HG02642 (cell line): ENCODE measurements at regions not wholly inside any gene's neighbourhood (a gene's known extent, or its start where the extent isn't known, plus 50 kb on each side); places are given as distances from the start of the nearest gene placed in this dataset.
"Not testable (repeated sequence)": the region's sequence is repeated elsewhere in the genome, so short reads cannot be mapped to it uniquely, and the experiment has no call there.

ENCODE experiments used
- ATAC-seq: cut with Tn5 transposase; IDR thresholded peaks from one replicate; pipeline ENCODE4 v1.9.1; 2021; ENCODE audit warnings: mild to moderate bottlenecking; ENCODE audit not compliant: unreplicated experiment, poor library complexity

DNA sequence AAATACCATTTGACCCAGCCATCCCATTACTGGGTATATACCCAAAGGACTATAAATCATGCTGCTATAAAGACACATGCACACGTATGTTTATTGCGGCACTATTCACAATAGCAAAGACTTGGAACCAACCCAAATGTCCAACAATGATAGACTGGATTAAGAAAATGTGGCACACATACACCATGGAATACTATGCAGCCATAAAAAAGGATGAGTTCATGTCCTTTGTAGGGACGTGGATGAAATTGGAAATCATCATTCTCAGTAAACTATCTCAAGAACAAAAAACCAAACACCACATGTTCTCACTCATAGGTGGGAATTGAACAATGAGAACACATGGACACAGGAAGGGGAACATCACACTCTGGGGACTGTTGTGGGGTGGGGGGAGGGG is 142.1 kb upstream of the BEND6 start:
- ATAC-seq = not testable (repeated sequence)

DNA sequence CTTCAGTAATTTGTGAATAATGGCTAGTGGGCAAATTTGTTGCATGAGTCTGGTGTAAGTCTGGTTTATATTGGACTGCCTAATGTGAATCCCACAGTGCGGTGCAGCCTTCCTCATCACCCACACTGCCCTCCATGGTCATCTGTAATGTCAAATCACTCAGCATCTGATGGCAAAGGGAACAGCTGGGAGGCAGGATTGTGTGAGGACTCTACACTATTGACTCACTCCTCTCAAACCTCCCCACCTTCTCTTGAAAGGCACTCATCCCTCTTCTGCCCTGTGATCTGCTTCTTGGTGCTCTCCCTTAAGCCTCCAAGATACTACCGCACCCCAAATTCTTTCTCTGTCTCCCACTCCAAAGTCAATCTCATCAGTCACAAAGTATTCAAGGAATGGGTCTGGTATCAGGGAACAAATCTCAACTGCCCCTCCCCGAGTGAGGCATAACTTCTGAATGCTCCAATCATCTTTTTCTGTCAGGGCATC is 146.0 kb upstream of the BEND6 start:
- no peak for ATAC-seq

DNA sequence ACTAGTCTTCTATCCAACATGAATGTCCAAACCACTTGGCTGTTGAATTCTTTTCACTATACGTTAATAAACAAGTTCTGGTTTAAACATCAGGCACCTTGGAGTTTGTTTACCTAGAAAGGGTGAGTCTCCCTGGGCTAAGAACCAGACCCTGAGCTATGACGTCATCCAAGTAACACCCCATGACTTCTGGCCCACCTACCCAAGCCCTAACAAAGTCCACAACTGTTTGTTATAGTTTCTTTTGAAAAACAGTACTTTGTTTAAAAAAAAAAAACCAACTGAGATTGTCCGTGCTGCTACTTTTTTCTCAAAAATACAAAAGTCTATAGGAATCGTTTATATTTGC is 146.9 kb upstream of the BEND6 start:
- ATAC-seq = no peak

DNA sequence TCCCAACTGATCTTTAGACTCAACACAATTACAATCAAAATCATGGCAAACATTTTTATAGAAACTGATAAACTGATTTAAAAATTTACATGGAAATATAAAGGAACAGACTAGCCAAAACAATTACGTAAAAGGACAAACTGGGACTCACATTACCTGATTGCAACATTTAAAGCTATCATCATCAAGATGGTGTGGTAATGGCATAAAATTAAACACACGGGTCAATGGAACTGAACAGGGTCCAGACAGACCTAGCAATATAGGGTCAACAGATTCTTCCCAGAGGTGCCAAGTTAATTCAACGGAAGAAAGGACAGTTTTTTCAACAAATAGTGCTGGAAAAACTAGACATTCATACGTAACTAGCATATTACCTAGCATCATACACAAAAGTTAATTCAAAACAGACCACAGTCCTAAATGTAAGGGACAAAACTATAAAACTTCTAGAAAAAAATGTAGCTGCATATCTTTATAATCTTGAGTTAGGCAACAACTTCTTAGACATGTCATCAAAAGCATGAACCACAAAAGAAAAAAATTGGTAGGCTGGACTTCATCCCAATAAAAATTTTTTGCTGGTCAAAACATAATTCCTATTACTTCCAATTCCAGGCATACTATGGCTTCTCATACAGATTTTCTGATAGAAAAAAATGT is 147.4 kb upstream of the BEND6 start:
- no peak for ATAC-seq

DNA sequence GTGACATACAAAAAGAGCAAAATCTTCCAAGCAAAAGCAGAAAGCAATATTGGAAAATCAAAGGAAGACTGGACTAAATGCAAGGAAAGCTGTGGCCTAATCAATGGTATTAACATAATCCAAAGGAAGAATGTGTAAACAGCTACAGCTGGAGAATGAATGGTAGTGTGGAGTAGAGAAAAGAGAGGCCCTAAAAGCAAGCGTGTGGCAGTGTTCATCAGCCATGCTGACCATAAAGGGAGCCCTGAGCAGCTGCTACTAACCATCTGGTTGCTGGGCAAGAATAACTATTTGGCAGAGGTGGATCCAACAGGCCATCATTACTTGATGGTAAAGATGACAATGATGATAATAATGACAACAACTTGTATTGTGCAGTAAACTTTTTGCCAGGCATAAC is 148.5 kb upstream of the BEND6 start:
- ATAC-seq = no peak

DNA sequence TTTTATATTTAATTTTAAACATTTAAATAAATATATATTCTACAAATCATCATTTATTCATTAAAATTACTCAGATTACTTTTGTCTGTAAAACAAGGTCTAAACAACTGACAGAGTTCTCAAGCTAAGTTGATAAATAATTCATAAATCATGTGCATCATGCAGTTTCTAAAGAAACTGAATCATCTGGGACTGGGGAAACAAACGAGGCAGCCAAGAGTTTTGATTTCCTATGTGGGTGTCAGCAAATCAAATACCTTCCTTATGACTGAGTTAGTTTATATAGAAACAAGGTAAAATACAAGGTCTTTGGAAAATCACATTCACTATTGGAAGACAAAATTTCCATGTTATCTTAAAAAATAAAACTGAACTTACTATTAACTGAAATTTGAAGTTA is 149.9 kb upstream of the BEND6 start:
- no peak for ATAC-seq

DNA sequence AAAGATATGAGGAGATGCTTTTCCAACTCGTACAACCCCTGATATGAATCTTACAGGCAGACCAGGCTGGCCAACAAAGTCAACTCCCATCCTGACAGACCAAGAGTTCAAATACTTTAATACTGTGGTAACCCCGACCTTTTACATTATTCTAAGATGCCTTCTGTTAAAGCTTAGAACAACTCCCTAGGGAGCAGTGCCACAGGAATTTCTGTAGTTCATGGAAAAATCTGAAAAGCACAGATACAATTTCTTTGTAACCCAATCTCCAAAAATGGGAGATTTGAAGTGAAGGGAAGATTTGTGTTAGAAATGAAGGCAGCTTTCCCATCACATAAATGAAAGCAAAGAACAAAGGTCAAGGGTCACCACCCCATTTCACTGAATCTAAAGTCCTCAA is 151.3 kb upstream of the BEND6 start:
- no peak for ATAC-seq

DNA sequence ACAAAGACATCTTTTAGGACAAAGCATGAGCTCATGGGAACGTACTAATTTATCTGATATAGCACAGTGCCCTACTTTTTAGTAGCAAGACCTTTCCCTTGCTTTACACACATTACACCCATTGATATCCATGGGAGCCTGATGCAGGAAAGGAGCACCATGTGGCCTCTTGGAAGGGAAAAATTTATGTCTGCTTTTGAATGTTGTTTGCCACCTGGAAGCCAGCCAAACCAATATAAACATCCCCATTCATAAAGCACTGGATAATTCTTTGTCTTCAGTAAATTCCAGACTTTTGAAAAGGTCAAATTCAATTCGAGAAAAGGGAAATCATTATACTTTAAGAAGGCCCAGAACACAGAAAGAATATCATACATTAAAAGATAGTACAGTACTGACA is 152.3 kb upstream of the BEND6 start:
- ATAC-seq = no peak

DNA sequence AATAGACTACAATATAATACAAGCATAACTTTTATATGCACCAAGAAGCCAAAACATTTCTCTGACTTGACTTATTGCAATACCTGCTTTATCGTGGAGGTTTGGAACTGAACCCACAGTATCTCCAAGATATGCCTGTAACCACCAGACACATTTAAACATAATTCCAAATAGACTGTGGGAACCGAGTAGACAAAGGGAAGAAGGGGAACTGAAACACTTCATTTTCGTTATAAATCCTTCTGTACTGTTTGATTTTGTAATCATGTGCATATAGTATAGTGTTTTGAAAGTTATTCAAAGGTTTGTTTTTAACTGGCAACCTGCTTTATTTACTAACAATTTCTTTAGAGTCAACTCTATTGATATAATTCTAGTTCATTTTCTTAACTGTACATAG is 154.9 kb upstream of the BEND6 start:
- ATAC-seq = no peak

DNA sequence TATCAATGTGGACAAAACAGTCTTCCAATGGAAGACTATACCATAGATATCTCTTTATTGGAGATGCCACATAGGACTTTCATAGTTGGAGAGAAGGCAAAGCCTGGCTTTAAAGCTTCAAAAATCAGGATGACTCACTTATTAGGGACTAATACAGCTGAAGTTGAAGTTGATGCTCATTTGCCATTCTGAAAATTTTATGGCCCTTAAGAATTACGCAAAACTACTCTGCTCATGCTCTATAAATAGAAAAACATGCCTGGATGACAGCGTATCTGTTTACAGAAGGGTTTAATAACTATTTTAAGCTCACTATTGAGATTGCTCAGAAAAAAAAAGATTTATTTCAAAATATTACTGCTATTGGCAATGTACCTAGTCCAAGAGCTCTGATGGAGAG is 155.5 kb upstream of the DST start:
- no peak for ATAC-seq

DNA sequence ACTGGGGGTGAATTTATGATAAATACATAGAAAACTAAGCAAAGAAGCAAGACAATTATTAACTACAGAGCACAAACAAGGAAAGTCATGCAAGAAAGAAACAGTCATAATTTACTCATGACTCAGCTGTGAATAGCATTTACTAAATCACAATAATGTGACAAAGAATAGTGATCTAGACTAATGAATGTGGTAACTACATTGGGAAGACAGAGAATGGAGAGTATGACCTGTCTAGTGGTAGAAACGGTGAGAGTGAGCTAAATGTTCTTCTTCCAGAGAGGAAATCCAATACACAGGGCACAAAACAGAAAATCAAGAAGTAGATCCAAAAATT is 153.5 kb upstream of the DST start:
- ATAC-seq = no peak

DNA sequence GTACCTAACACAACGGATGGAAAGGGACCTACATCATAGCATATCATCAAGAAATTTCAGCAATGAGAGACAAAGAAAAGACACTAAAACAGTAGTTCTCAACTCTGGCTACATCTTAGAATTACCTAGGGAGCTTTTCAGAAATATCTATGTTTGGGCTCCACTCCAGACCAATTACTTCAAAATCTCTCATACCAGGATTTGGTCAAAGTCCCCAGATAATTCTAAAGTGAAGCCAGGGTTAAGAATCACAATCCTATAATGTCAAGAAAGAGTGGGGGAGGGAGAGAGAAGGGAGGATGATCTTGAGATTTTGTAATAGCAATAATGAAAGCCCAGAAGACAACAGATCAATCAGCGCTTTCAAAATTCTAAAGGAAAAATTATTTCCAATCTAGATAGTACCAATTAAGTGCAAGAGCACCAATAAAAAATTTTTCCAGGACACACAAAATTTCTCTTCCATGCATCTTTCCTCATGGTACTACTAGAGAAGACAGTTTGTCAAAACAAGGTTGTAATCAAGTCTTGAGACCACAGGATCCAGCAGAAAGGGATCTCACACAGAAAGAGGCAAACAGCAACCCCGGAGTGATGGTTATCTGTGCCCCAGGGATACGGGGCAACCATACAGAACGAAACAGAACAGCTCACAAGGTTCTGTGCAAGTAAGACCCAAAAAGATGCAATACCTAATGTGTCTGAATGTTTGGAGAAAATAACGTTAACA is 152.9 kb upstream of the DST start:
- no peak for ATAC-seq

DNA sequence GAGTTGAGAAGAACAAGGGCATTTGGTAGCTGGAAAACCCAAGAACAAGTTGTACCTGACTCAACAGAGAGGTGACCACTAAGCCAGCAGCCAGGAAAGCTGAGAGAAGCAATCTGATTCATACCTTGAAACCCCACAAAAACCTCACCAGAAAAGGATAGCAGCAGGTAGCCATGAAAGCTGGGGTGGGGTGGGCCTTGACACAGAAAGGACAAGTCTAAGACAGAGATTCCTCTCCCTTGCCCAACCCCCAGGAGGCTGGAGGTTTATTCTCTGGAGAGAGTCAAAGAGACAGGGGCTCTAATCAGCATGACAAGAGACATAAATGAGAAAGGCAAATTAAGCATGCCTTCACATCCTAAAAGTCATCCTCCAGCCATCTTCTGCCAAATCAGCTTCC is 151.7 kb upstream of the DST start:
- peak; percentile 39 for ATAC-seq

DNA sequence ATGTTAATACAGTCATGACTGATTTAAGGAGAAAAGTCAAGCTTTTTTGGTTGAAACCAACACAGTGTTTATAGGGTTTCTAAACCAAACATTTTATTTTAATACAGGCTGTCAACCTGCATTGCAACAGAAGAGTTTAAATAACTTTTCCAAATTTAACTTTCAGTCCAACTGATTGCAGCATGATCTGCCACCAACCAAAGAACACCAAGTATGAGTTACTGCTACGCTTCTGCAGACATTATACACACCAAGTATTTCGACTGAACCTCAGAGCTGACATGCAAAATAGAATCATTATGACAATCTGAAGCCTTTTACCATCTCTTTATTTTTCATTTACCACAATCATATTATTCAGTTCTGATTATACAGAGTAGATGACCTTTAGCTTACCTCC is 151.2 kb upstream of the DST start:
- peak; percentile 7 for ATAC-seq

DNA sequence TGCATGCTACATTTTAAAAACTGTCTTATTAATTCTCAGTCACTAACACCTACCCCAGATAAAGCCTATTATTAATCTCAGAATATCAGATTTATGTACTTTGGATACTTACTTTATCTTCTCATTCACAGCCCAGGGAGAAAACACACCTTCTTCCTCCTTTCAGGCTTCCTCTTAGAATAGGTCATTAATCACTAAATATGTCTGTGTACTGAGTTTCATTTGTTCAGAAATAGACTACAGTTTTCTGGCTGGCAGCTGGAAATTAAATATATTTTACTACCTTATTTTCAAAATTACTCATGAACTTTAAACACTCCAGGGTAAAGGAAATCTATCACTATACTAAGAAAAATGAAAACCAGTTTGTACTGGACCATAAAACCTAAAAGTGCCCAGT is 147.7 kb upstream of the DST start:
- no peak for ATAC-seq

DNA sequence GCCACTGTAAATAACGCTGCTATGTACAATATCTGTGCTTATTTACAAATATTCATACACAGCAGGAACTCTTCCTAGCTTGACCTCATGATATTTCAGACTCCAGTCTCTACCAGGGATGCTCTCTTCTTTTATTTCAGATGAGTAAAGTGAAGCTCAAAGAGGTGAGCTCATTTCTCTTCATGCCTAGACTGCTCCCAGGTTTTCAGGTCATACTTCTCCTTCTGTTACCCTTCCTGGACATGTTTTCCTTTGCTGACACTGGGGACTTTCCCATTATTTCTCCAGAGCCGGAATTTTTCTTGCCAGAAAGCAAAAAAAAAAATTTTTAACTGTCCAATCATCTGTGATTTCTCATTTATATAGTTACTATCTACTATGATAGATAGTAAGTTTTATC is 147.2 kb upstream of the DST start:
- ATAC-seq = no peak

DNA sequence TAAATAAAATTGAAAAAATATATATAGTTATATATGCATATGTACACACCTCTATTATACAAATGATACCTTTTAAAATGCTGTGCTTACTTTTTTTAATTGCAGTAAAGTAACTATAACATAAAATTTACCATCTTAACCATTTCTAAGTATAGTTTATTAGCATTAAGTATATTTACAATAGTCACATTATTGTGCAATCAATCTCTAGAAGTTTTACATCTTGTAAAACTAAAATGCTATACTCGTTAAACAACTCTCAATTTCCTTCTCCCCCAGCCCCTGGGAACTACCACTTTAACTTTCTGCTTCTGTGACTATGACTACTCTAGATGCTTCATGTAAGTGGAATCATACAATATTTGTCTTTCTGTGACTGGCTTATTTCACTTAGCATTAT is 146.7 kb upstream of the DST start:
- ATAC-seq = no peak

DNA sequence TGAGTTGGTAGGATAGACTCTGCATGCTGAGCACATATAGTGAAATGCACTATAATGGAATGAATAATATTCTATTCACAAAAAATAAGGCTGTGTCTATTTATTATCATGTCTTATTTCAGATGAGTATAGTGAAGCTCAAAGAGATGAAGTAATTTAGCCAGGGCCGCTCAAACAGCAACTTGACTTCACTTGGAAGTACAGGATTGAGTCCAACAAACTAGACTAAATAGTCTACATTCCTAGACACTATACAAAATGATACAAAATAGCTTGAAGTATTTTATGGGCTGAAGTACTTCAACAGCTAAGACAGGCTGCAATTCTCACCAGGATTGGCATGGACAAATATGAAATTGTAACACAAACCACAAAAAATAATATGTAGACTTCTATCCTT is 144.5 kb upstream of the DST start:
- ATAC-seq = no peak

DNA sequence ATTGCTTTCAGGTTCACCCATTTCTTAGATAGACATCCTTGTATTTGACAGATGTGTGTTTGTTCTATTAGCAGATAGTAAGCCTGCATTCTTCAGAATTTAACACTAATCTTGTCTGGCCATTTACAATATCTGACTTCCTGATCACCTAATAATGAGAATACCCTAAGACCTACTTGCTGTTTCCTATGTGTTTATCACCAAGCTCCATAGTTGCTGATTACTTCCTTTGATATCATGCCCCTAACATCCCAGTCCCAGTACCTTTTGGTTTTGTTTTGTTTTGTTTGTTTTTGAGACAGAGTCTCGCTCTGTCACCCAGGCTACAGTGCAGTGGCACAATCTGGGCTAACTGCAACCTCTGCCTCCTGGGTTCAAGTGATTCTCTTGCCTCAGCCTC is 143.6 kb upstream of the DST start:
- no peak for ATAC-seq

DNA sequence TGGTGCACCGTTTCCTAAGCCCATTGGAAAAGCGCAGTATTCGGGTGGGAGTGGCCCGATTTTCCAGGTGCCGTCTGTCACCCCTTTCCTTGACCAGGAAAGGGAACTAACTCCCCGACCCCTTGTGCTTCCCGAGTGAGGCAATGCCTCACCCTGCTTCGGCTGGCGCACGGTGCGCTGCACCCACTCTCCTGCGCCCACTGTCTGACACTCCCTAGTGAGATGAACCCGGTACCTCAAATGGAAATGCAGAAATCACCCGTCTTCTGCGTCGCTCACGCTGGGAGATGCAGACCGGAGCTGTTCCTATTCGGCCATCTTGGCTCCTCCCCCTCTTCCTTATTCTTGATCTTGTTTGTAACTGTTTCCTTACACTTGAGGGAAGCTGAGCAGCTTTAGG is 142.8 kb upstream of the DST start:
- ATAC-seq = not testable (repeated sequence)

DNA sequence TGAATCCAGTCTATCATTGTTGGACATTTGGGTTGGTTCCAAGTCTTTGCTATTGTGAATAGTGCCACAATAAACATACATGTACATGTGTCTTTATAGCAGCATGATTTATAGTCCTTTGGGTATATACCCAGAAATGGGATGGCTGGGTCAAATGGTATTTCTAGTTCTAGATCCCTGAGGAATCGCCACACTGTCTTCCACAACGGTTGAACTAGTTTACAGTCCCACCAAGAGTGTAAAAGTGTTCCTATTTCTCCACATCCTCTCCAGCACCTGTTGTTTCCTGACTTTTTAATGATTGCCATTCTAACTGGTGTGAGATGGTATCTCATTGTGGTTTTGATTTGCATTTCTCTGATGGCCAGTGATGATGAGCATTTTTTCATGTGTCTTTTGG is 137.4 kb upstream of the DST start:
- not testable (repeated sequence) for ATAC-seq

DNA sequence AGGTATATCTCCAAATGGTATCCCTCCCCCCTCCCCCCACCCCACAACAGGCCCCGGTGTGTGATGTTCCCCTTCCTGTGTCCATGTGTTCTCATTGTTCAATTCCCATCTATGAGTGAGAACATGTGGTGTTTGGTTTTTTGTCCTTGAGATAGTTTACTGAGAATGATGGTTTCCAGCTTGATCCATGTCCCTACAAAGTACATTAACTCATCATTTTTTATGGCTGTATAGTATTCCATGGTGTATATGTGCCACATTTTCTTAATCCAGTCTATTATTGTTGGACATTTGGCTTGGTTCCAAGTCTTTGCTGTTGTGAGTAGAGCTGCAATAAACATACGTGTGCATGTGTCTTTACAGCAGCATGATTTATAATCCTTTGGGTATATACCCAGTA is 135.8 kb upstream of the DST start:
- ATAC-seq = not testable (repeated sequence)
